SJSA1 (cell line): ENCODE measurements at regions not wholly inside any gene's neighbourhood (a gene's known extent, or its start where the extent isn't known, plus 50 kb on each side); places are given as distances from the start of the nearest gene placed in this dataset.

ENCODE experiments used
- DNase-seq, 2 experiments: peaks; one replicate each; pipeline ENCODE4 v3.0.0-alpha.2; 2015 to 2020; ENCODE audit warnings: low spot score in 2 of 2, low read depth in 1 of 2
- H3K27ac ChIP-seq: fragments of 250-450 bp; sonication (Bioruptor Pico); 2 replicates; pipeline ENCODE4 v1.5.1; 2020; ENCODE audit warnings: mild to moderate bottlenecking, moderate library complexity
- H3K27me3 ChIP-seq: fragments of 250-450 bp; sonication (Bioruptor Pico); replicated peaks from 2 replicates; pipeline ENCODE4 v1.5.1; 2020; ENCODE audit warnings: mild to moderate bottlenecking, moderate library complexity
- H3K36me3 ChIP-seq: fragments of 250-450 bp; sonication (Bioruptor Pico); 2 replicates; pipeline ENCODE4 v1.5.1; 2020; ENCODE audit warnings: mild to moderate bottlenecking
- H3K4me1 ChIP-seq: fragments of 250-450 bp; sonication (Bioruptor Pico); replicated peaks from 2 replicates; pipeline ENCODE4 v1.6.1; 2021; ENCODE audit warnings: mild to moderate bottlenecking
- H3K4me3 ChIP-seq: fragments of 250-450 bp; sonication (Bioruptor Pico); 2 replicates; pipeline ENCODE4 v1.5.1; 2020; ENCODE audit warnings: mild to moderate bottlenecking
- H3K9me3 ChIP-seq: fragments of 250-450 bp; sonication (Bioruptor Pico); replicated peaks from 2 replicates; pipeline ENCODE4 v1.5.1; 2020; ENCODE audit warnings: mild to moderate bottlenecking

DNA sequence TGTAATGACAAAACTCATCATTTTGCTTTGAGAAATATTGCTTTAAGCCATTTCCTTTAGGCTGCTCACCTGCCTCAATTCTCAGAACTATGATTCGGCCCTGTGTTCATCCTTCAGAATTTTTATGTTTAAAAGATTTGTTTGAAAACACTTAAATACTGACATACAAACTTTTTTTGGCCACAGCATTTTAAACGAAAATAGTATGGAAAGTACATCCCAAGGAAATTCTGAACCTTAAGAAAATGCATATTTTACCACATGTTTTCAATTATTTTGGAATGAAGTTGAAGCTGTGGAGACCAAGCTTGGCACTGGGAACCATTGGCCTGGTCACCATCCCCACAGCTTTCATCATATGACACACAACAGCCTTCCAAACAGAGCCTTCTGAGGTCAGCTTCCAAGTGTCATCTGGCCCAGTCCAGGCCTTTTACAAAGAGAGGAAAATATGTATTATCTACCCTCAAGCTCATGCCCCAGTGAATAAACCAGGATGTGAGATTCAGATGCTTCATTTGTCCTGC, 83.3 kb downstream of the SOD2 start:
- no peaks in the 10 kb centered on the region for H3K36me3 ChIP-seq
- H3K27me3 ChIP-seq = no peaks in the 10 kb centered on the region
- H3K27ac ChIP-seq = no peak overlapping the region
- H3K9me3 ChIP-seq = no peaks in the 10 kb centered on the region
- H3K4me3 ChIP-seq = no peak overlapping the region
- H3K4me1 ChIP-seq = no peaks in the 10 kb centered on the region
- DNase-seq = no peak

DNA sequence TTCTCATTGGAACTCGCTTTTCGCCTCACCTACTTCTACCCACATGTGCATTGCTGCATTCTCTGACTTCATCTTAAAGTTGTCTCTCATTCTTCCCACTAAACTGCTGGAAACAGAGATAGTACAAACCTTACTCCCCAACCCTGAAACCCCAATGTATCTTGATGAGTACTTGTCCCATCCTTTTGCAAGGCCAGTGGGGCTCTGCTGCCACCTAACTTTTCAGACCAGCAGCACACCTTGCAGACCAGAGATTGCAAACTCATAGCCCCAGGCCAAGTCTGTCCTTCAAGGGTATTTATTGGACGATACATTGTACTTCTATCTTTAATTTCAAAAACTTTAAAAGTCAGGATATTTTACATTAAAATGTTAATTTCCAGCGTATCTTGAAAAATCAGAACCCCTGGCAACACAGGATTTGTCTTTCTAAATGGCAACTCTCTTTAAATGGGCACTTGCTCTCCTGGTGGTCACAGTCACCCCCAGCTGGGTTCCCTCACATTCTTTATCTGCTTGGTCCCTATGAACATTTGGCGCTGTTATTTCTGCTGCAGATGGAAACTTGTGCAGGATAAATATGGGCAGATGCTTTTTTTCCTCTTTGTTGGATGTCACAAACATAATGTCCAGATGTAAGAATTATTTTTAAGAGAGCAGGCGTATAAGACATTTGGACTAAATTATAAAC, 83.9 kb downstream of the SOD2 start:
- H3K27me3 ChIP-seq = no peaks in the 10 kb centered on the region
- no peaks in the 10 kb centered on the region for H3K9me3 ChIP-seq
- H3K4me3 ChIP-seq = no peak overlapping the region
- no peak overlapping the region for H3K27ac ChIP-seq
- DNase-seq = peak in 1 of 2 experiments; percentile 16
- H3K36me3 ChIP-seq = no peaks in the 10 kb centered on the region
- no peaks in the 10 kb centered on the region for H3K4me1 ChIP-seq

DNA sequence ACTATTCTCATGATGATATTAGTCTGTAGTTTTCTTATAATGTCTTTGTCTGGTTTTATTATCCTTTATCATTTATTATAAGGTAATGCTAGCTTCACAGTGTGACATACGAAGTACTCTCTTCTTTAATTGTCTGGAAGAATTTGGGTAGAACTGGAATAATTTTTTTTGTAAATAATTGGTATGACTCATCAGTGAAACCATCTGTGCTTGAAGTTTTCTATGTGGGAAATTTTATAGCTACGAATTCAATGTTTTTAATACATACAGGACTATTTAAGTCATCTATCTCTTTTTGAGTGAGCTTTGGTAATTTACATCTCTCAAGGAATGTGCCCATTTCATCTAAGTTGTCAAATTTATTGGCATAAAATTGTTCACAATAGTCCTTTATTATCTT, 86.3 kb downstream of the SOD2 start:
- H3K27ac ChIP-seq = no peak overlapping the region
- no peaks in the 10 kb centered on the region for H3K27me3 ChIP-seq

DNA sequence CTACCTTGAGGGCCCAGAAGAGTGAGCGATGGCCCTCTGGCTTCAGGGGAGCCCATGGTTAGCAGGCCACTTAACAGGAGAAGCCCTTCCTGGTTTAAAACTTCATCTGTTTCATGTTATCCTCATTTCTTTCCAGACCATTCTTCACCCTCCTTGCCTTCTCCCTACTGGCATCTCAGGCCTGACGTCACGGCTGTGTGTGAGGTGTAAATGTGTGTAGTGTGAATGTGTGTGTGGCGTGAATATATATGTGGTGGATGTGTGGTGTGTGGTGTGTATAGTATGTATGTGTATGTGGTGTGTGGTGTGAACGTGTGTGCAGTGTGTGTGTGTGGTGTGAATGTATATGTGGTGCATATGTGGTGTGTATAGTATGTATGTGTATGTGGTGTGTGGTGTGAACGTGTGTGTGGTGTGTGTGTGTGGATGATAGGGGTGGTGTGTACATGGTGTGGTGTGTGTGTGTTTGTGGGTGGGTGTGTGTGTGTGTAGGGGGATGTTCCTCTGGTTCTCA, 88.5 kb downstream of the SOD2 start:
- Histone ChIP-seq H3K27ac (no peak overlapping the region), H3K36me3 (no peaks in the 10 kb centered on the region), H3K9me3 (no peaks in the 10 kb centered on the region), H3K4me3 (no peak overlapping the region), H3K4me1 (no peaks in the 10 kb centered on the region), H3K27me3 (no peaks in the 10 kb centered on the region)
- no peak for DNase-seq

More for the DNA sequence above, 86.3 kb downstream of the SOD2 start:
- no peaks in the 10 kb centered on the region for H3K36me3 ChIP-seq
- no peaks in the 10 kb centered on the region for H3K4me1 ChIP-seq
- H3K9me3 ChIP-seq = no peaks in the 10 kb centered on the region
- H3K4me3 ChIP-seq = no peak overlapping the region
- peak in 1 of 2 experiments; percentile 26 for DNase-seq

DNA sequence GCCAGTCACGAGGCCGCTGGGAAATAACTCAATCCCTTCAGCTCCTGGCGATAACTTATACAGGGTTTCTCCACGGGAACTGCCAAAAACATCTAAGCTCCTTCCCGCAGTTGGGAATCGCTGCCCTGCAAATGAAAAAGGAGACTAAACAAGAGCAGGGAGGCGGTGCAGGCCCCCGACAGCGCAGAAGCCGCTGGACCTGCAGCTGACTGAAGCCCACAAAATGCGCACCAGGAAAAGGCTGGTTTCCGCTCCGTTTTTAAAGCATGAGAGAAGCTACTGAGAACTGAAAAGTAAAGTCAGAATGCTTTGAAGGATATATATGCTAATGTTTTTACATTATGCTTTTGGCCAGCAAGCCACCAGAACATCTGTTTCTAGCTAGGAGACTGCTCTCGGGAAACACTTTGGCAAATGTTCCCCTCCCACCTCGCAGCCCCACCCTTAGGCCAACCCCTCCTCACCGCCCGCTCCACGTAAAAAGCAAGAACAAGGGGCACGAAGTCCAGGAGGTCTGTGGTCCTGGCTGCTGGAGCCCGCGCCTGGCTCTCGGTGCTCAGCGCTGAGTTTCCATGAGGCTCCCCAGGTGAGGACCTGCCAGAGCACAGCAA, 90.5 kb downstream of the SOD2 start:
- DNase-seq = no peak
- H3K4me1 ChIP-seq = peaks cover 2% of the 10 kb centered on the region; the same call in 1 of the 2 replicates
- no peak overlapping the region for H3K27ac ChIP-seq
- H3K27me3 ChIP-seq = no peaks in the 10 kb centered on the region
- H3K9me3 ChIP-seq = no peaks in the 10 kb centered on the region
- no peak overlapping the region for H3K4me3 ChIP-seq
- no peaks in the 10 kb centered on the region for H3K36me3 ChIP-seq

DNA sequence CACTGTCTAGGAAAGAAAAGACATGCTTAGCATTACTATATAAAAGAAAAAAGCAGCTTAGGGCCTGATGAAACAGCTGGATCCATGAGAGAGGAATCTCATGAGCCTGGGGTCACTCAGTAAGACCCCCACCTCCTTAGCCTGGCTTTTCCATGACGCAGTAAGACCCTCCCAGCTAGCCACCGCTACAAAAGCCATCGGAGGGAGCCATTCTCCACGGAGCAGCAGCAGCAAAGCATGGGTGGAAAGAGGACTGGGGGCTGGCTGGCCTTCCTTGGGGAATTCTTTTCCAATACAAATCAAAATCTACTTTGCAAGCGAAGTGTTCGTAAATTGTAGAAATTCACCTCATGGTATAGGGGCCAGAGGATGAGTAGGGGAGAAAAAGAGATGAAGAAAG, 91.8 kb downstream of the SOD2 start:
- Histone ChIP-seq H3K27ac (no peak overlapping the region), H3K4me1 (peaks cover 5% of the 10 kb centered on the region; the same call in 1 of the 2 replicates), H3K27me3 (no peaks in the 10 kb centered on the region), H3K9me3 (no peaks in the 10 kb centered on the region), H3K4me3 (no peak overlapping the region), H3K36me3 (no peaks in the 10 kb centered on the region)
- DNase-seq = no peak

DNA sequence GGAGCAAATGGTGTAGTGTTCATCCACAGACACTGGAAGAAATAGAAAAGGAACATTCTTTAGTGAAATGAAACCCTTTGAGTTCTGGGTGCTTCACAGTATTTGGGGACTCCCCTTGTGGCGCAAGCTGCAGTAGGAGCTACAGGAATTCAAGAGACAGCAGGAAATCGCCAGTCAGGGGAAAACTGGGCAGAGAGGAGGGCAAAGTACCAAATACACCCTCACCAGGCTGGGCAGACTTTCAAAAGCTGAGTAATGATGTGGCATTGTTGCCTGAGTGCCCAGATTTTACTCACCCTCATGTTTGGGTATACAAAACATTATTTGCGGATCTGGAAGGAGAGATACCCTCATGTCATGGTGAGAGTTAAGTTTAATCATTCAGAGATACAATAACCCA, 97.9 kb downstream of the SOD2 start:
- no peak for DNase-seq
- H3K27ac ChIP-seq = peak overlapping the region; percentile 81
- no peaks in the 10 kb centered on the region for H3K9me3 ChIP-seq
- H3K27me3 ChIP-seq = no peaks in the 10 kb centered on the region
- no peak overlapping the region for H3K4me3 ChIP-seq
- peaks cover 31% of the 10 kb centered on the region for H3K4me1 ChIP-seq
- no peaks in the 10 kb centered on the region for H3K36me3 ChIP-seq

DNA sequence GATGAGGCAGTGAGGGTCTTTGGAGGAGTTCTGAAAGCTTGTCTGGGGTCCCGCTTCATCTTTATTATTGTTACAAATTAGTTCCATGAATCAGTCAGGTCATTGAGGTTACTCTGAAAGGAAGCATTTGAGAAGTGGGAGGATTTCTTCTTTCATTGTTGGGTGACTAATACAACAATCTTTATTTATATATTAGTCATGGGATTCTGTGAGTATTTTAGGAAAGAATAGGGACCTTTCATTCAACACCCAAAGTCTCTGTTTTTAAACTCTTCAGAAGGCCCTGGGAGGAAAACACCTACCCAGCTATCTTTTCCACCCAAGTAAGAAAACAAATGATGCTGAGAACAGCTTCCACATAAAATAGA, 98.3 kb downstream of the SOD2 start:
- H3K27me3 ChIP-seq = no peaks in the 10 kb centered on the region
- H3K36me3 ChIP-seq = no peaks in the 10 kb centered on the region
- peak overlapping the region; percentile 81 for H3K27ac ChIP-seq
- H3K4me1 ChIP-seq = peaks cover 31% of the 10 kb centered on the region
- H3K4me3 ChIP-seq = no peak overlapping the region
- no peaks in the 10 kb centered on the region for H3K9me3 ChIP-seq
- peak in 1 of 2 experiments; percentile 90 for DNase-seq

DNA sequence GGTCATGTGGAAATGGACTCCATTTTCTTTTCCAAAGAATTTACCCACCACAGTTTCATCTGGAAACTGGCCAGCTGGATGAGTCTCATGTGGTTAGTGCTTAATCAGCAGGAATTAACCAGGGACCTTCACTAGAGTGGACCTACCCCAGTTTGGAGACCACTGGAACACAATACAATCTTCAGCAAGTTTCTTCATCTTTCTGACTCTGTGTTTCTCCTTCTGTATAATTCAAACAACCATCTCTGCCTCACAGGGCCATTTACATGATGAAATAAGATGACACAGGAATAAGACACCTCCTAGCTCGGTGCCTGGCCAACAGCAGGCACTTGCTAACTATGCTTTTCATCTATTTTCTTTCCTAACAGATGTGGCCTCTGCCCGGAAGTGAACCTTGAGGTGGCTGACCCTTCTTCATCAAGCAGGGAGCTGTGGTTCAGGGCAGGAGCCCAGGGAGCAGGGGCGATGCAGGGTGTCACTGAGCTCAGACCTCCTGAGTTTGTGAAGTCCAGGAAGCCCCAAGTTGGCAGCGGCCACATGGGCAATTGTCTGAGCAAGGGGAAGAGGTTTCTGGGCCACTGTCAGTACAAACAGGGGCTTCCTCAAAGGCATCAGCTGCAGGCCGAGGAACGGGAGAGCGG, 98.8 kb downstream of the SOD2 start:
- peak overlapping the region; percentile 81 for H3K27ac ChIP-seq
- peaks cover 31% of the 10 kb centered on the region for H3K4me1 ChIP-seq
- H3K4me3 ChIP-seq = no peak overlapping the region
- H3K36me3 ChIP-seq = no peaks in the 10 kb centered on the region
- no peaks in the 10 kb centered on the region for H3K9me3 ChIP-seq
- DNase-seq = peak; percentile 60 to 61
- H3K27me3 ChIP-seq = no peaks in the 10 kb centered on the region

DNA sequence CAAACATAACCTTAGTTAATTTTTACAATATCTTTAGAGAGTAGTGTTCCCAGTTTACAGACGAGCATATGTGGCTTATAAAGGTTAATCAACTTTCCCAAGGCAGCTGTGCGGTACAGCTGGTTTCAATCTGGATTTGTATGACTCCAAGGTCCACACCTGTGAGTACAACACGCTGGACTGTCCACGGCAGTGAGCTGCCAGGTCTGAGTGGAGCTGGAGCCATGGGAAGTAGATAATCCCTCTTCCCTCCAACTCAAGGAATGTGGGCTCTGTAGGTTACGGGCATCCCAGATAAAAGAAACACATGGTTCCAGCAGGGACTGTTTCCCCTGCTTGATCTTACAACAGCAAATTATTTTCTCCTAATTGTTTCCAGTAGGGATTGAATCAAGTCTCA, 102.2 kb downstream of the SOD2 start:
- Histone ChIP-seq H3K4me3 (no peak overlapping the region), H3K36me3 (no peaks in the 10 kb centered on the region), H3K4me1 (peaks cover 22% of the 10 kb centered on the region), H3K9me3 (no peaks in the 10 kb centered on the region), H3K27ac (no peak overlapping the region), H3K27me3 (no peaks in the 10 kb centered on the region)
- no peak for DNase-seq

DNA sequence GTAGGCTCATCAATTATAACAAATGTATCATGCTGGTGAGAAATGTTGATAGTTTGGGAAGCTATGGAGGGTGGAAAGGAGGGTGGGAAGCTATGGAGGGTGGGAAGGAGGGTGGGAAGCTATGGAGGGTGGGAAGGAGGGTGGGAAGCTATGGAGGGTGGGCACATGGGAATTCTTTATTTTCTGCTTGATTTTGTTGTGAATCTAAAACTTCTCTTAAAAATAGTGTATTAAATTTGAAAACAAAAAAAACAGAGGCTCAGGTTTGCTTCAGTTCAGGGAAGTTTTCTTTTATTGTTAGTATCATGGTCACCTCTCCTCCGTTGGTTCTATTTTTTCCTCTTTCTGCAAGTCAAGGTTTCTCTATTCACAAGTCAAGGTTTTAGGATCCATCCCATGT, 106.4 kb downstream of the SOD2 start:
- H3K36me3 ChIP-seq = no peaks in the 10 kb centered on the region
- no peak for DNase-seq

DNA sequence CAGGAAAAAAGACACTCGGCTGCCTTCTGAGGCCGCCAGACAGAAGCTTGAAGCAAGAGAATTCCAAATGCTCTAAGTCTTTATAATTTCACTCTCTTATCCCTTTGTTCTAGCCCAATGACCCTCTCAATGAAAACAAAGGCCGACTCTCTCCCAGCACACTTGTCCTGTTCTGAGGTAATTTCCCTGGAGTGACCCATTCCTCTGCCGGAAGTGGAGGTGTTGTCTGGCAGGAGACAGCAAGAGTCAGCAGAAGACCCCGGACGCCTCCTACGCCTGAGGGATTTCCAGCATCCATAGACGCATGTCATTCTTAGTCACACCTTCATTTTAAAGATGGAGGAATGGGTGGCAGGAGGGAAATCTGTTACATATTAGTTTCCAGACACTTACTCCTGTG, 110.3 kb downstream of the SOD2 start:
- Histone ChIP-seq H3K27me3 (no peaks in the 10 kb centered on the region; the same call in 1 of the 2 replicates), H3K36me3 (no peaks in the 10 kb centered on the region), H3K4me3 (no peak overlapping the region), H3K9me3 (no peaks in the 10 kb centered on the region), H3K27ac (no peak overlapping the region), H3K4me1 (peaks cover 6% of the 10 kb centered on the region)
- no peak for DNase-seq

More for the DNA sequence above, 106.4 kb downstream of the SOD2 start:
- Histone ChIP-seq H3K9me3 (no peaks in the 10 kb centered on the region), H3K4me1 (no peaks in the 10 kb centered on the region), H3K4me3 (no peak overlapping the region), H3K27me3 (no peaks in the 10 kb centered on the region; the same call in 1 of the 2 replicates), H3K27ac (no peak overlapping the region)

DNA sequence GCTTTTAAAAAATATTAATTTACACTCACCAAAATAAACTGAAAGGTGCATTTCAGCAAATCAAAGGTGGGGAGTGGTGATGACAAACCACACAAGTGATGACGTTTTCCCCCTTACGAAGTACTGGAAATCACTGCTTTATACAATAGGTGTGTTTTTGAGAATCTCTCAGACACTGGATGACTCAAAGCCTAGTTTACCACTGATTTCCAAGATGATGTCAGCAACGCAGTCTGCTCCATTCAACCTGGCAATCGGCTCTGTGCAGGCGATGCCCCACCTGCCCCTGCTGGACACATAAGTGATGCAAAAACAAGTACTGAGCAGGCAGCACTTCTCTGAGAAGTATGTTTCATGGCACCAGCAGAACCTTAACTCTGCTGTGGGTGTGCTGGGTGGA, 114.4 kb downstream of the SOD2 start:
- Histone ChIP-seq H3K27ac (no peak overlapping the region), H3K4me1 (peaks cover 13% of the 10 kb centered on the region), H3K9me3 (no peaks in the 10 kb centered on the region), H3K4me3 (no peak overlapping the region), H3K27me3 (no peaks in the 10 kb centered on the region), H3K36me3 (no peaks in the 10 kb centered on the region)
- DNase-seq = no peak

DNA sequence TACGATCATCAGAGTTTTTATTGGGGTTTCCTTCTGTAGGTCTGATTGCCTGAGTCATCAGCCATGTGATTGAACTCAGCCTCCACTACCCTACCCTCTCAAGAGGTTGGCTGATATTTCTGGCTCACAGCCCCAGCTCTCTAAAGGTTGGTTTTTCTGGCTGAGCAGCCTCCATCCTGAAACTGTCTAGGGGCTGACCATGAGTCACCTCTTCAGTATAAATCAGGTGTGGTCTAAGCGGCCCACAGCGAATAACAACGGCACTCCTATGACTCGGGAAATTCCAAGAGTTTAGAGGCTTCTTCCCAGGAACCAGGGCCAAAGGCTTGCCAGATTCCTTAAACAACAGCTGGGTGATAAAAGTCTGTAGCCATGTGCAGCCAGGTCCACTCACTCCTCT, 115.5 kb downstream of the SOD2 start:
- DNase-seq = peak in 1 of 2 experiments; percentile 41
- H3K4me3 ChIP-seq = no peak overlapping the region
- H3K36me3 ChIP-seq = no peaks in the 10 kb centered on the region
- H3K27me3 ChIP-seq = no peaks in the 10 kb centered on the region
- H3K9me3 ChIP-seq = no peaks in the 10 kb centered on the region
- no peak overlapping the region for H3K27ac ChIP-seq
- H3K4me1 ChIP-seq = peaks cover 13% of the 10 kb centered on the region
